DND-41 (cell line): ENCODE measurements at regions not wholly inside any gene's neighbourhood (a gene's known extent, or its start where the extent isn't known, plus 50 kb on each side); places are given as distances from the start of the nearest gene placed in this dataset.

Source experiments
- EZH2 ChIP-seq: IDR thresholded peaks from 3 replicates; pipeline ENCODE4 v1.6.1; 2012; ENCODE audit warnings: borderline replicate concordance, low read depth, mild to moderate bottlenecking, moderate library complexity, low read length, inconsistent platforms; ENCODE audit not compliant: severe bottlenecking
- TF ChIP-seq, protein P1 (sequence below): IDR thresholded peaks from 2 replicates; pipeline ENCODE4 v1.5.1; 2012; ENCODE audit warnings: borderline replicate concordance, low read length, moderate library complexity, mild to moderate bottlenecking; ENCODE audit not compliant: poor library complexity, severe bottlenecking; ENCODE audit errors: extremely low read depth

DNA sequence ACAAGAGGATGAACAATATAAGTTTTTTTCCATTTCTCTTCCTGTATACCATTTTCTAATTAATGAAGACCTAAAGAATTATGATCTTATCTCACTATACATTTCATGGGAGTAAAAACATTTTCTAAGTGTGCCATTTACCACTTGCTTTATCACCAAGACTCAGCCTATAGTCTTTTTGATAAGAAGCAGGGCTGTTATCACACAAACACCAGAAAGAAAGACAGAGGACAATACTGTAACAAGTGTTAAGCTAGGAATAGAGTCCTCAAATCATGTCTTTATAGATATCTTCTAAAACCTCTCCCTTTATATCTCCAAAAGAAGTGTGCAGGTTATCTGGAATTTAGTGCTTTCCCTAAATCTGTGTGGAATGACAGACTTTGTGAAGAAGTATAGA lies 119.7 kb downstream of the FAM174A start:
- TF ChIP-seq, protein P1, sequence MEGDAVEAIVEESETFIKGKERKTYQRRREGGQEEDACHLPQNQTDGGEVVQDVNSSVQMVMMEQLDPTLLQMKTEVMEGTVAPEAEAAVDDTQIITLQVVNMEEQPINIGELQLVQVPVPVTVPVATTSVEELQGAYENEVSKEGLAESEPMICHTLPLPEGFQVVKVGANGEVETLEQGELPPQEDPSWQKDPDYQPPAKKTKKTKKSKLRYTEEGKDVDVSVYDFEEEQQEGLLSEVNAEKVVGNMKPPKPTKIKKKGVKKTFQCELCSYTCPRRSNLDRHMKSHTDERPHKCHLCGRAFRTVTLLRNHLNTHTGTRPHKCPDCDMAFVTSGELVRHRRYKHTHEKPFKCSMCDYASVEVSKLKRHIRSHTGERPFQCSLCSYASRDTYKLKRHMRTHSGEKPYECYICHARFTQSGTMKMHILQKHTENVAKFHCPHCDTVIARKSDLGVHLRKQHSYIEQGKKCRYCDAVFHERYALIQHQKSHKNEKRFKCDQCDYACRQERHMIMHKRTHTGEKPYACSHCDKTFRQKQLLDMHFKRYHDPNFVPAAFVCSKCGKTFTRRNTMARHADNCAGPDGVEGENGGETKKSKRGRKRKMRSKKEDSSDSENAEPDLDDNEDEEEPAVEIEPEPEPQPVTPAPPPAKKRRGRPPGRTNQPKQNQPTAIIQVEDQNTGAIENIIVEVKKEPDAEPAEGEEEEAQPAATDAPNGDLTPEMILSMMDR = no peak
- TF ChIP-seq EZH2 = no peak
